ENCODE measurements at regions not wholly inside any gene's neighbourhood (a gene's known extent, or its start where the extent isn't known, plus 50 kb on each side); places are given as distances from the start of the nearest gene placed in this dataset.

- DNase-seq (ENCODE audit: low read depth), result peak; percentile 40
- no peak for TF ChIP-seq CTCF (IDR thresholded peaks at IDR 0.05; ENCODE audit: insufficient read depth, low read length)
- H3K4me3 ChIP-seq (ENCODE audit: low read depth, low read length), result no peak overlapping the region
Observed at GRCh38 chr5:30405821-30406220, 787.7 kb upstream of the CDH6 start.

GRCh38 chr5:30401479-30402058 lies 791.9 kb upstream of the CDH6 start:
- peak; percentile 61 for TF ChIP-seq CTCF (IDR thresholded peaks at IDR 0.05; ENCODE audit: insufficient read depth, low read length)
- no peak overlapping the region for H3K4me3 ChIP-seq (ENCODE audit: low read depth, low read length)
- peak; percentile 57 for DNase-seq (ENCODE audit: low read depth)

- TF ChIP-seq CTCF (IDR thresholded peaks at IDR 0.05; ENCODE audit: insufficient read depth, low read length), result no peak
- no peak for DNase-seq (ENCODE audit: low read depth)
- no peak overlapping the region for H3K4me3 ChIP-seq (ENCODE audit: low read depth, low read length)
Observed at GRCh38 chr5:30398423-30398822, 795.1 kb upstream of the CDH6 start.

- no peak overlapping the region for H3K4me3 ChIP-seq (ENCODE audit: low read depth, low read length)
- no peak for TF ChIP-seq CTCF (IDR thresholded peaks at IDR 0.05; ENCODE audit: insufficient read depth, low read length)
- no peak for DNase-seq (ENCODE audit: low read depth)
Observed at GRCh38 chr5:30392897-30393296, 800.6 kb upstream of the CDH6 start.

- DNase-seq (ENCODE audit: low read depth), result no peak
- no peak overlapping the region for H3K4me3 ChIP-seq (ENCODE audit: low read depth, low read length)
- no peak for TF ChIP-seq CTCF (IDR thresholded peaks at IDR 0.05; ENCODE audit: insufficient read depth, low read length)
Observed at GRCh38 chr5:30390095-30390494, 803.4 kb upstream of the CDH6 start.

- H3K4me3 ChIP-seq (ENCODE audit: low read depth, low read length), result no peak overlapping the region
- no peak for TF ChIP-seq CTCF (IDR thresholded peaks at IDR 0.05; ENCODE audit: insufficient read depth, low read length)
- no peak for DNase-seq (ENCODE audit: low read depth)
Observed at GRCh38 chr5:30387974-30388632, 805.4 kb upstream of the CDH6 start.

- no peak for DNase-seq (ENCODE audit: low read depth)
- no peak overlapping the region for H3K4me3 ChIP-seq (ENCODE audit: low read depth, low read length)
- TF ChIP-seq CTCF (IDR thresholded peaks at IDR 0.05; ENCODE audit: insufficient read depth, low read length), result no peak
Observed at GRCh38 chr5:30385754-30386153, 807.7 kb upstream of the CDH6 start.
